H1 (cell line): ENCODE measurements at regions not wholly inside any gene's neighbourhood (a gene's known extent, or its start where the extent isn't known, plus 50 kb on each side); places are given as distances from the start of the nearest gene placed in this dataset.

Experiments
- CTCF ChIA-PET: fragments of 300-600 bp; sonication (Branson Sonifier 250); formaldehyde crosslinking; loops from one replicate; lab custom pipeline; 2021; ENCODE audit not compliant: partially characterized antibody; lab: Charles Lee
- POLR2A ChIA-PET: fragments of 300-600 bp; sonication (Branson Sonifier 250); formaldehyde crosslinking; loops from one replicate; lab custom pipeline; 2021; ENCODE audit warnings: inconsistent platforms; ENCODE audit not compliant: partially characterized antibody; lab: Charles Lee
- DNase-seq, 2 experiments: peaks; one replicate each; pipeline versions ENCODE4 v3.0.0 to v3.0.0-alpha.2; 2010 to 2022; ENCODE audit warnings: low spot score in 2 of 2, low read depth in 1 of 2, mixed read lengths in 1 of 2
- FAIRE-seq: peaks from 2 replicates; lab custom pipeline; 2011; peaks lifted over from hg19 to GRCh38; lab: Jason Lieb, UNC
- H2AFZ ChIP-seq: 2 replicates; pipeline ENCODE4 v1.8.1; 2012; ENCODE audit warnings: low read length, inconsistent platforms
- H2AK5ac ChIP-seq: 2 replicates; pipeline ENCODE4 v1.6.1; 2013; ENCODE audit warnings: low read depth, low read length
- H2BK120ac ChIP-seq: replicated peaks from 2 replicates; pipeline ENCODE3; 2013; ENCODE audit warnings: low read depth, low read length, inconsistent platforms
- H2BK12ac ChIP-seq: 2 replicates; pipeline ENCODE4 v1.6.1; 2013; ENCODE audit warnings: low read depth, low read length
- H2BK15ac ChIP-seq: 2 replicates; pipeline ENCODE4 v1.6.1; 2013; ENCODE audit warnings: low read length
- H2BK20ac ChIP-seq: 2 replicates; pipeline ENCODE4 v1.6.1; 2013; ENCODE audit warnings: low read length
- H2BK5ac ChIP-seq: 2 replicates; pipeline ENCODE4 v1.6.1; 2013; ENCODE audit warnings: low read depth, low read length
- H3K14ac ChIP-seq: 2 replicates; pipeline ENCODE4 v1.6.1; 2013; ENCODE audit warnings: inconsistent platforms; ENCODE audit not compliant: insufficient read length
- H3K18ac ChIP-seq: 2 replicates; pipeline ENCODE4 v1.6.1; 2013; ENCODE audit warnings: low read length; ENCODE audit errors: extremely low read depth
- H3K23ac ChIP-seq: 2 replicates; pipeline ENCODE4 v1.6.1; 2013; ENCODE audit warnings: inconsistent platforms; ENCODE audit not compliant: insufficient read length
- H3K23me2 ChIP-seq: 2 replicates; pipeline ENCODE4 v1.6.1; 2013; ENCODE audit warnings: low read depth, low read length
- H3K27ac ChIP-seq: 2 replicates; pipeline ENCODE4 v1.6.1; 2011; ENCODE audit warnings: low read depth, low read length, inconsistent platforms
- H3K27me3 ChIP-seq, 4 experiments: replicated peaks in 1 of 4; 1 replicate in 1 of 4; 2 replicates in 3 of 4; pipeline versions ENCODE4 v1.6.1 to v1.8.1; 2011 to 2013; ENCODE audit warnings: low read length in 3 of 4, mild to moderate bottlenecking in 3 of 4, inconsistent platforms in 2 of 4, mixed read lengths in 2 of 4, moderate library complexity in 1 of 4; ENCODE audit not compliant: control insufficient read depth in 3 of 4, insufficient read depth in 3 of 4; ENCODE audit errors: extremely low read depth in 1 of 4
- H3K36me3 ChIP-seq, 4 experiments: 2 replicates each; pipeline versions ENCODE4 v1.6.1 to v1.8.1; 2011 to 2013; ENCODE audit warnings: mild to moderate bottlenecking in 4 of 4, low read length in 3 of 4, moderate library complexity in 2 of 4, control low read depth in 1 of 4, inconsistent platforms in 1 of 4; ENCODE audit not compliant: insufficient read depth in 4 of 4, control insufficient read depth in 2 of 4
- H3K4ac ChIP-seq: replicated peaks from 2 replicates; pipeline ENCODE3; 2013; ENCODE audit warnings: low read length, low read depth, mixed read lengths, inconsistent platforms; ENCODE audit not compliant: insufficient read length
- H3K4me1 ChIP-seq, 4 experiments: replicated peaks in 1 of 4; 1 replicate in 1 of 4; 2 replicates in 3 of 4; pipeline versions ENCODE4 v1.6.1 to v1.8.1; 2011 to 2013; ENCODE audit warnings: low read length in 3 of 4, inconsistent platforms in 2 of 4, mixed read lengths in 1 of 4; ENCODE audit not compliant: insufficient read depth in 4 of 4, control insufficient read depth in 3 of 4
- H3K4me2 ChIP-seq, 2 experiments: 2 replicates each; pipeline versions ENCODE4 v1.6.1 to v1.8.1; 2011 to 2013; ENCODE audit warnings: low read depth in 2 of 2, low read length in 2 of 2, control low read depth in 1 of 2, inconsistent platforms in 1 of 2, mild to moderate bottlenecking in 1 of 2; ENCODE audit not compliant: insufficient read depth in 1 of 2
- H3K4me3 ChIP-seq, 4 experiments: fragments of 200-600, 300-600 bp in 1 of 4; sonication (generic), shearing (Covaris generic), sonication (Bioruptor Twin) in 1 of 4; 2 replicates each; pipeline versions ENCODE4 v1.5.1 to v1.8.1; 2011 to 2016; ENCODE audit warnings: low read length in 4 of 4, low read depth in 3 of 4, control low read depth in 2 of 4, inconsistent platforms in 2 of 4, mild to moderate bottlenecking in 2 of 4, mixed read lengths in 1 of 4, moderate library complexity in 1 of 4; ENCODE audit not compliant: insufficient read depth in 2 of 4; ENCODE audit errors: extremely low read depth in 1 of 4
- H3K56ac ChIP-seq: replicated peaks from 2 replicates; pipeline ENCODE3; 2013; ENCODE audit warnings: low read depth, mild to moderate bottlenecking, mixed read lengths, low read length, inconsistent platforms; ENCODE audit not compliant: insufficient read length
- H3K79me1 ChIP-seq: 2 replicates; pipeline ENCODE4 v1.6.1; 2013; ENCODE audit warnings: low read depth, low read length, control low read depth
- H3K79me2 ChIP-seq, 2 experiments: 2 replicates each; pipeline versions ENCODE4 v1.6.1 to v1.8.1; 2012 to 2013; ENCODE audit warnings: low read length in 2 of 2, mild to moderate bottlenecking in 2 of 2, inconsistent platforms in 1 of 2; ENCODE audit not compliant: insufficient read depth in 2 of 2, control insufficient read depth in 1 of 2
- H3K9ac ChIP-seq, 4 experiments: replicated peaks in 1 of 4; 1 replicate in 1 of 4; 2 replicates in 3 of 4; pipeline versions ENCODE4 v1.6.1 to v1.8.1; 2011 to 2013; ENCODE audit warnings: low read depth in 3 of 4, low read length in 3 of 4, control low read depth in 2 of 4, mild to moderate bottlenecking in 2 of 4, moderate library complexity in 2 of 4, inconsistent platforms in 1 of 4; ENCODE audit errors: extremely low read depth in 1 of 4
- H3K9me3 ChIP-seq, 2 experiments: 2 replicates each; pipeline versions ENCODE4 v1.6.1 to v1.8.1; 2012 to 2013; ENCODE audit warnings: mild to moderate bottlenecking in 2 of 2, moderate library complexity in 2 of 2, control low read depth in 1 of 2, inconsistent platforms in 1 of 2, low read depth in 1 of 2, low read length in 1 of 2, mixed read lengths in 1 of 2; ENCODE audit not compliant: insufficient read depth in 2 of 2
- H4K20me1 ChIP-seq, 2 experiments: replicated peaks in 1 of 2; 2 replicates each; pipeline versions ENCODE3 to v1.8.1; 2011 to 2013; ENCODE audit warnings: inconsistent platforms in 2 of 2, low read length in 2 of 2, mild to moderate bottlenecking in 1 of 2; ENCODE audit not compliant: insufficient read depth in 2 of 2, control insufficient read depth in 1 of 2
- H4K5ac ChIP-seq: 2 replicates; pipeline ENCODE4 v1.6.1; 2013; ENCODE audit warnings: low read length, low read depth, mixed read lengths, inconsistent platforms; ENCODE audit not compliant: insufficient read length
- H4K8ac ChIP-seq: 2 replicates; pipeline ENCODE4 v1.8.0; 2013; ENCODE audit warnings: mild to moderate bottlenecking, moderate library complexity, low read length, inconsistent platforms; ENCODE audit not compliant: insufficient read depth; ENCODE audit errors: extremely low read depth
- H4K91ac ChIP-seq: replicated peaks from 2 replicates; pipeline ENCODE3; 2013; ENCODE audit warnings: low read length, mixed read lengths, inconsistent platforms; ENCODE audit not compliant: insufficient read length
- BRCA1 ChIP-seq: IDR thresholded peaks from 2 replicates; pipeline ENCODE4 v1.6.1; 2012; ENCODE audit warnings: low read depth, low read length, improper control_type of control experiment
- CBX8 ChIP-seq: fragments of 300-800, 300-1000 bp; sonication (generic); IDR thresholded peaks from 2 replicates; pipeline ENCODE4 v1.7.1; 2016; ENCODE audit warnings: low read depth, low read length, borderline replicate concordance
- CEBPB ChIP-seq: IDR thresholded peaks from 2 replicates; pipeline ENCODE4 v1.6.1; 2012; ENCODE audit warnings: low read depth, low read length
- CHD1 ChIP-seq: IDR thresholded peaks from 2 replicates; pipeline ENCODE4 v1.6.1; 2012; ENCODE audit warnings: low read depth, low read length, improper control_type of control experiment
- CHD2 ChIP-seq: IDR thresholded peaks from 2 replicates; pipeline ENCODE4 v1.6.1; 2012; ENCODE audit warnings: low read length, improper control_type of control experiment
- EGR1 ChIP-seq: IDR thresholded peaks from 2 replicates; pipeline ENCODE4 v1.6.1; 2011; ENCODE audit warnings: low read depth, low read length, borderline replicate concordance
- EZH2 ChIP-seq: fragments of 200-600 bp; sonication (generic); IDR thresholded peaks from 2 replicates; pipeline ENCODE4 v1.7.1; 2012; ENCODE audit warnings: low read depth, mild to moderate bottlenecking, moderate library complexity, low read length, inconsistent platforms; ENCODE audit not compliant: severe bottlenecking
- FOSL1 ChIP-seq: IDR thresholded peaks from 2 replicates; pipeline ENCODE4 v1.6.1; 2011; ENCODE audit warnings: mild to moderate bottlenecking, low read depth, low read length, moderate library complexity; ENCODE audit not compliant: insufficient read depth
- JUND ChIP-seq: IDR thresholded peaks from 2 replicates; pipeline ENCODE4 v1.6.1; 2011; ENCODE audit warnings: mild to moderate bottlenecking, improper control_type of control experiment, low read length
- KDM4A ChIP-seq: IDR thresholded peaks from one replicate; pipeline ENCODE4 v1.7.1; 2012; ENCODE audit warnings: low read depth, mild to moderate bottlenecking, moderate library complexity, low read length, inconsistent platforms; ENCODE audit not compliant: severe bottlenecking
- KDM5A ChIP-seq: fragments of 200-600 bp; IDR thresholded peaks from 2 replicates; pipeline ENCODE4 v1.7.1; 2012; ENCODE audit warnings: mild to moderate bottlenecking, low read length, inconsistent platforms, mixed read lengths
- RXRA ChIP-seq: IDR thresholded peaks from 2 replicates; pipeline ENCODE4 v1.6.1; 2011; ENCODE audit warnings: low read depth, mild to moderate bottlenecking, low read length, moderate library complexity; ENCODE audit not compliant: insufficient read depth
- SIRT6 ChIP-seq: IDR thresholded peaks from one replicate; pipeline ENCODE4 v1.7.1; 2012; ENCODE audit warnings: low read length, inconsistent platforms
- TAF1 ChIP-seq: IDR thresholded peaks from 2 replicates; pipeline ENCODE4 v1.6.1; 2011; ENCODE audit warnings: mild to moderate bottlenecking, low read depth, low read length
- TEAD4 ChIP-seq: IDR thresholded peaks from 2 replicates; pipeline ENCODE4 v1.6.1; 2012; ENCODE audit warnings: low read depth, low read length, inconsistent platforms, mixed read lengths
- WGBS, 2 experiments: shearing (Covaris generic) in 1 of 2; methylation state at CpG; one replicate each; pipeline versions ENCODE4 v1.1.6 to v1.1.7; 2013 to 2015; ENCODE audit warnings: low lambda C conversion rate in 2 of 2, mixed read lengths in 2 of 2, inconsistent platforms in 1 of 2, low coverage in 1 of 2, missing lambda C conversion rate in 1 of 2; ENCODE audit not compliant: insufficient replicate concordance in 2 of 2, insufficient coverage in 1 of 2, insufficient read length in 1 of 2; ENCODE audit errors: extremely low coverage in 1 of 2, missing lambda C conversion rate in 1 of 2; 5-methylcytosine and 5-hydroxymethylcytosine counted together
- TF ChIP-seq, protein P1 (sequence below): IDR thresholded peaks from 2 replicates; pipeline ENCODE4 v1.6.1; 2012; ENCODE audit warnings: inconsistent platforms

DNA sequence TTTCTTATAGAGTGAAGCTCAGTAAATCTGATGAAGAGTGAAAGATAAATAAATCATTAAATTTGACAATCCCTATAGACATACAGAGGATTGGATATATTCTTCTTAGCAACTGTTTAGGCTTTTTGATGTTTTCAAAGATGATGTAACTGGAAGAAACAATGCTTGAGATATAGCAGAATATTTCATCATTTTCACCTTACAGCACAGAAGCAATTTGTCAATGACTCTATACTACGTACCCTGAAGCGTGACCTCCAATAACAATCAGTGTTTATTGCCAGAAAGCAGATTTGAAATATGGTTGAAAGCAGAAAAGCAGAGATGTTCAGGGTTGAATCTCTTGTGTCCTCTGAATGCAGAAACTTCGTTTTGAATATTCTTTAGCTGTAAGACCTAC, 228.4 kb downstream of the DTHD1 start:
- H3K23ac ChIP-seq, result no peak overlapping the region
- no peaks in the 10 kb centered on the region for H3K23me2 ChIP-seq
- no peak overlapping the region for H2BK20ac ChIP-seq
- no peaks in the 10 kb centered on the region for H3K36me3 ChIP-seq
- H3K9me3 ChIP-seq, result no peaks in the 10 kb centered on the region
- no peak overlapping the region for H3K27ac ChIP-seq
- no peak overlapping the region for H2BK15ac ChIP-seq
- H4K5ac ChIP-seq, result no peak overlapping the region
- no peak overlapping the region for H2BK5ac ChIP-seq
- no peak overlapping the region for H3K4me3 ChIP-seq
- H3K4ac ChIP-seq, result no peak overlapping the region
- H2AFZ ChIP-seq, result no peak overlapping the region
- H3K27me3 ChIP-seq, result no peaks in the 10 kb centered on the region
- 90% methylated on average over 3 of the region's 3 CpGs; no CpG with 5 or more reads in 1 of the 2 experiments for WGBS, 2 experiments
- H3K14ac ChIP-seq, result no peak overlapping the region
- H3K79me2 ChIP-seq, result no peaks in the 10 kb centered on the region
- no peak overlapping the region for H3K4me2 ChIP-seq
- no peak overlapping the region for H2BK12ac ChIP-seq
- peaks cover 0 to 2% (median 0%) of the 10 kb centered on the region in 4 experiments; a peak in 1 of 7 replicates for H3K4me1 ChIP-seq
- no peak overlapping the region for H3K56ac ChIP-seq
- H3K18ac ChIP-seq, result no peak overlapping the region
- no peaks in the 10 kb centered on the region for H4K20me1 ChIP-seq
- DNase-seq, result no peak
- ChIA-PET CTCF (interaction anchor here (0.6 kb wide), 1 partner anchor 409 kb away, joined by 3 read pairs; no protein-coding TSS in a partner anchor), POLR2A (no interaction called here)
- no peak overlapping the region for H4K8ac ChIP-seq
- no peak overlapping the region for H2AK5ac ChIP-seq
- FAIRE-seq, result no peak
- no peak overlapping the region for H3K9ac ChIP-seq
- no peak overlapping the region for H2BK120ac ChIP-seq
- no peaks in the 10 kb centered on the region for H3K79me1 ChIP-seq
- H4K91ac ChIP-seq, result no peak overlapping the region
- TF ChIP-seq JUND (no peak), CBX8 (no peak), RXRA (no peak), EGR1 (no peak), KDM4A (no peak), TEAD4 (no peak), TAF1 (no peak), EZH2 (no peak), KDM5A (no peak), SIRT6 (no peak), CHD2 (no peak), CEBPB (no peak), CHD1 (no peak), BRCA1 (no peak), FOSL1 (no peak)
- TF ChIP-seq, protein P1, sequence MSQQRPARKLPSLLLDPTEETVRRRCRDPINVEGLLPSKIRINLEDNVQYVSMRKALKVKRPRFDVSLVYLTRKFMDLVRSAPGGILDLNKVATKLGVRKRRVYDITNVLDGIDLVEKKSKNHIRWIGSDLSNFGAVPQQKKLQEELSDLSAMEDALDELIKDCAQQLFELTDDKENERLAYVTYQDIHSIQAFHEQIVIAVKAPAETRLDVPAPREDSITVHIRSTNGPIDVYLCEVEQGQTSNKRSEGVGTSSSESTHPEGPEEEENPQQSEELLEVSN, result no peak
